ENCODE measurements at regions not wholly inside any gene's neighbourhood (a gene's known extent, or its start where the extent isn't known, plus 50 kb on each side); places are given as distances from the start of the nearest gene placed in this dataset.
"Not testable (repeated sequence)": the region's sequence is repeated elsewhere in the genome, so short reads cannot be mapped to it uniquely, and the experiment has no call there.

DNA sequence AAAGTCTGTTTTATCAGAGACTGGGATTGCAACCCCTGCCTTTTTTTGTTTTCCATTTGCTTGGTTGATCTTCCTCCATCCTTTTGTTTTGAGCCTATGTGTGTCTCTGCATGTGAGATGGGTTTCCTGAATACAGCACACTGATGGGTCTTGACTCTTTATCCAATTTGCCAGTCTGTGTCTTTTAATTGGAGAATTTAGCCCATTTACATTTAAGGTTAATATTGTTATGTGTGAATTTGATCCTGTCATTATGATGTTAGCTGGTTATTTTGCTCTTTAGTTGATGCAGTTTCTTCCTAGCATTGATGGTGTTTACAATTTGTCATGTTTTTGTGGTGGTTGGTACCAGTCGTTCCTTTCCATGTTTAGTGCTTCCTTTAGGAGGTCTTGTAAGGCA, 64.1 kb downstream of the GPR88 start:
- TF ChIP-seq, protein P1, sequence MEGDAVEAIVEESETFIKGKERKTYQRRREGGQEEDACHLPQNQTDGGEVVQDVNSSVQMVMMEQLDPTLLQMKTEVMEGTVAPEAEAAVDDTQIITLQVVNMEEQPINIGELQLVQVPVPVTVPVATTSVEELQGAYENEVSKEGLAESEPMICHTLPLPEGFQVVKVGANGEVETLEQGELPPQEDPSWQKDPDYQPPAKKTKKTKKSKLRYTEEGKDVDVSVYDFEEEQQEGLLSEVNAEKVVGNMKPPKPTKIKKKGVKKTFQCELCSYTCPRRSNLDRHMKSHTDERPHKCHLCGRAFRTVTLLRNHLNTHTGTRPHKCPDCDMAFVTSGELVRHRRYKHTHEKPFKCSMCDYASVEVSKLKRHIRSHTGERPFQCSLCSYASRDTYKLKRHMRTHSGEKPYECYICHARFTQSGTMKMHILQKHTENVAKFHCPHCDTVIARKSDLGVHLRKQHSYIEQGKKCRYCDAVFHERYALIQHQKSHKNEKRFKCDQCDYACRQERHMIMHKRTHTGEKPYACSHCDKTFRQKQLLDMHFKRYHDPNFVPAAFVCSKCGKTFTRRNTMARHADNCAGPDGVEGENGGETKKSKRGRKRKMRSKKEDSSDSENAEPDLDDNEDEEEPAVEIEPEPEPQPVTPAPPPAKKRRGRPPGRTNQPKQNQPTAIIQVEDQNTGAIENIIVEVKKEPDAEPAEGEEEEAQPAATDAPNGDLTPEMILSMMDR (IDR thresholded peaks at IDR 0.05), result not testable (repeated sequence)
- not testable (repeated sequence) for TF ChIP-seq POLR2A (IDR thresholded peaks at IDR 0.05)
